Ovary (tissue), 3 donors: ENCODE measurements at regions not wholly inside any gene's neighbourhood (a gene's known extent, or its start where the extent isn't known, plus 50 kb on each side); places are given as distances from the start of the nearest gene placed in this dataset.

Experiments used
- POLR2A ChIP-seq: fragments of 450-650 bp; IDR thresholded peaks from one replicate; pipeline ENCODE4 v1.6.1; 2017; ENCODE audit warnings: antibody characterized with exemption, mild to moderate bottlenecking, moderate library complexity
- TF ChIP-seq, protein P1 (sequence below), 3 donors: fragments of 450-650 bp in 2 of 3; fragments of 200-600 bp in 1 of 3; IDR thresholded peaks; one replicate each; pipeline versions ENCODE4 v1.5.1 to v1.8.0; 2016 to 2022; ENCODE audit warnings: antibody characterized with exemption in 3 of 3, mild to moderate bottlenecking in 1 of 3
- donor health status: DM: no; HTN: no; CAD: no.

DNA sequence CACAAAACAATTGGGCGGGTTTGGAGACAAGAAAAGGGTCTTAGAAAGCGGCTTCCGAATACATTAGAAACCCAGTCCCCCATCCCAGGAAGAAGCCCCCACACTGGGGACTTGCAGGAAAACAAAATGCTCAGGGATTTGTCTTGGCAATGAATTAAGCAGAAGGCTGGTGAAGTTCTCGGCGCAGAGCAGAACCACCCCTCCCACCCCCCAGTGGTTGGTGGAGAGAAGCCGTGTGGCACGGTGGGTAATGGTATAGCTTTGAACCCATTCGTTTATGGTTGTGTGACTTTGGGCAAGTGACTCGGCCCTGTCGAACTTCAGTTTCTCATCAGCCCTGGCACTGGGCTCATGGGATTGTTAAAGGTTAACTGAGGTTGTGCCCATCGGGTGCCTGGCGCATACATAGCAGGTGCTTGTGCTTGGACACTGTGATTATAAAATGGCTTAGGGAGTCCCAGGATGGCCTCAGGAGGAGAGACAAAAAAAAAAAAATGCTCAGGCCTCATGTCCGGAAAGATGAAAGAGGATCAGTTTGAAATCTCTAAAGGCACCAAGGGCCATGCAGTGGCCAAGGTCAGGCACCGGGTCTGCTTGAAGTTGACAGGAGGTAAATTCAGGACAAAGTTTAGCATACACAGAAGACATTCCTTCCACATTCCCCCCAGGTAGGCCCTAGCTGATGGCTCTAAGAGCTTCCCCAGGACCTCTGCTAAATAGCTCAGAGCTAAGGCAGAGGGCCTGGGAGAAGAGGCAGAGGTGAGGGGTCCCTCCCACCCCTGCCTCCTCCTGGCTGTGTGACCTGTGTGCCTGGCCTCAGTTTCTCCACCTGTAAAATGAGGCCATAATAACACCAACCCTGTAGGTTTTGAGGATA lies 120.1 kb upstream of the PTPN1 start:
- TF ChIP-seq, protein P1, sequence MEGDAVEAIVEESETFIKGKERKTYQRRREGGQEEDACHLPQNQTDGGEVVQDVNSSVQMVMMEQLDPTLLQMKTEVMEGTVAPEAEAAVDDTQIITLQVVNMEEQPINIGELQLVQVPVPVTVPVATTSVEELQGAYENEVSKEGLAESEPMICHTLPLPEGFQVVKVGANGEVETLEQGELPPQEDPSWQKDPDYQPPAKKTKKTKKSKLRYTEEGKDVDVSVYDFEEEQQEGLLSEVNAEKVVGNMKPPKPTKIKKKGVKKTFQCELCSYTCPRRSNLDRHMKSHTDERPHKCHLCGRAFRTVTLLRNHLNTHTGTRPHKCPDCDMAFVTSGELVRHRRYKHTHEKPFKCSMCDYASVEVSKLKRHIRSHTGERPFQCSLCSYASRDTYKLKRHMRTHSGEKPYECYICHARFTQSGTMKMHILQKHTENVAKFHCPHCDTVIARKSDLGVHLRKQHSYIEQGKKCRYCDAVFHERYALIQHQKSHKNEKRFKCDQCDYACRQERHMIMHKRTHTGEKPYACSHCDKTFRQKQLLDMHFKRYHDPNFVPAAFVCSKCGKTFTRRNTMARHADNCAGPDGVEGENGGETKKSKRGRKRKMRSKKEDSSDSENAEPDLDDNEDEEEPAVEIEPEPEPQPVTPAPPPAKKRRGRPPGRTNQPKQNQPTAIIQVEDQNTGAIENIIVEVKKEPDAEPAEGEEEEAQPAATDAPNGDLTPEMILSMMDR (IDR thresholded peaks at IDR 0.05): no peak
- no peak for TF ChIP-seq POLR2A
